IPS DF 4.7 (cell line): ENCODE measurements at regions not wholly inside any gene's neighbourhood (a gene's known extent, or its start where the extent isn't known, plus 50 kb on each side); places are given as distances from the start of the nearest gene placed in this dataset.

ENCODE experiments used
- DNase-seq: peaks from one replicate; pipeline ENCODE4 v3.0.0-alpha.2; 2013; ENCODE audit warnings: low spot score; ENCODE audit errors: extremely low read depth

DNA sequence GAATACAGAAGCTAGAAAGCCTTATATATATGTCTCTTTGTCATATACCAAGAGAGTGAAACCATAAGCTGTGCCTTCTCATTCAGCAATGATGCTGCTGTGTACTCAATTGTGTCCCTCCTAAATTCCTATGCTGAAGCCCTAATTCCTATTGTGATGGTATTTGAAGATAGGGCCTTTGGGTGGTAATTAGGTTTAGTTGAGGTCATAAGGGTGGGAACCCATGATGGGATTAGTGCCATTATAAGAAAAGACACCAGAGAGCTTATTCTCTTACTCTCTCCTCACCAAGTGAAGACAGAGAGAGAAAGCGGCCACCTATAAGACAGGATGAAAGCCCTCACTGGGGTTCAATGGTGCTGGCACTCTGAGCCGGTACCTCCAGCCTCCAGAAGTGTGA, 1191.3 kb upstream of the TENM4 start:
- no peak for DNase-seq

DNA sequence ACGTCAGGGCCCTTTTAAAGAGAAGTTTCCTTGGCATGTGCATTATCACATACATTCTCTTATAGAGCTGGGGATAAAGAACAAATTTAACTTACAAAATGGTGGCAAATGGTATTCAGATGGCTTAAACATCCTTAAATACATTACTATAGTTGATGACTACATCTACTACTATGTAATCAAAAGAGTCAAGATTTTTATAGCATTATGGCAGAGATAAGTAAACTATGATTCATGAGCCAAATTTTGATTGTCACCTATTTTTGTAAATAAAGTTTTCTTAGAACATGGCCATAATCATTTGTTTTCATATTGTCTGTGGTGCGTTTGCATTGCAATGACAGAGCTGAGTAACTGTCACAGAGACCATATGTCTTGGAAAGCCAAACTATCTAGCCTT, 1188.6 kb upstream of the TENM4 start:
- DNase-seq: no peak

DNA sequence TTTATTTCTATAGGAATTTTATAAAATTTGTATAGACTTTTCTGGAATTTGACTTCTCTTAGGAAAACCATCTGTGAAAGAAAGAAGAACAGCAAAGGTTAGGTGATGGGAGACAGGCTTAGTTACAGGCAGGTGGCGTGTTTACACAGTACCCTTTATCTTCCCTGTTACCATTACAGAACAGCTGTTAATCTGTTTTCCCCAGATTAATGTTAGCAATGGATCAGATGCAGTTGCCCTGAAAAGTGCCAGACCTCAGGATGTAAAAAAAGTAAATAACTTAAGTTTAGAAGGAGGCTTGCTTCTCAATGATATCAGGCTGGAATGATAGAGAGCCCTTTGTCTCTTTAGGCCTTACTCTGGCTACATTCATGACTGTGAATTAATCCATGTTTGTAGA, 1186.5 kb upstream of the TENM4 start:
- no peak for DNase-seq

DNA sequence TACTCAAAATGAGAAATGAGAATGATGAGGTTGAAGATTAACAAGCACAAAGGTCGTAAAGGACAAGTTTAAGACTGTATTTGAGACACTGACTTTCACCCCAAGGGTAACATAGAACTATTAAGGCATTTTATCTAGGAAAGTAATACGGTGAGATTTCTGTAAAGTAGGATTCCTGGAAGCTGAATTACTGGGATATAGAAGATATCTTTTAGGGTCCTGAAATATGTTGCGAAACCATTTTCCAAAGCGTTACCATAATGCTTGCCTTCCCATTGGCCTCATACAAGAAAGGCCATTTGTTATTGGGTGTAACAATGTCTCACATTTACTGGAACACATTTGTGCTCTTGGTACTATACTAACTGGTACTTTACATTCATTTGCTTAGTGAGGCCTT, 1185.9 kb upstream of the TENM4 start:
- no peak for DNase-seq

DNA sequence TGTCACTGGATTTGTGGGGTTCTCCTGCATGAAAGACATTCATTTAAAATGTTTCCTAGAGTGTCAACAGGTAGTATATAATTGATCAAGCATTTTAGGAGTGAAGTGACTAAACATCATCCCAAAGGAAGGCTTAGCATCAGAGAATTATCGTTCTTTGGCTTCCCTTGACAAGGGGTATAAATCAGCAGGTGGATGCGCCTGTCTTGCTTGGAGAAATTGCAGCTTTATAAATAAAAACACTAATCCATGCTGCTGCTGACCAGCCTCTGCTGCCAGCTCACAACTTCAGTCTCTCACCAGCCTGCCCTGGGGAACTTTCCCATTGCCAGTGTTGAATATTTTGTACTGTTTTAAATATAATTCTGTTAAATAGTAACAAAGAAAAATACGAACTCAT, 1184.7 kb upstream of the TENM4 start:
- DNase-seq: no peak

DNA sequence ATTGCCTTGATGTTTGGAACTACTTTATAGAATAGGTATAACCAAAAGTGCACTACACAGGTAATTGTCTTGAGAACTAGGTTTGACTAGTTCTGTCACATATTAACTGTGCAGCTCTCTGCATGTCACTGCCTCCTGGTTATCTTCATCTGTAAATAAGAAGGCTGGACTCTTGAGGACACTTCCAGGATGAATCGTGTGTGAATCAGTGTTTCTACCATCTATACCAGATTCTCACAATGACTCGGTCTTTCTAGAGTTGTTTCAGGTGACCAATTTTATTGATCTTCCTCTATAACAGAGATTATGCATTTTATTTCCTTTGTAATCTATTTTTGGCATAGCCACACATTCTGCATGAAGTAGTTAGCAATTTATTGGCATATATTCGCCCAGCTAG, 1181.0 kb upstream of the TENM4 start:
- DNase-seq: no peak

DNA sequence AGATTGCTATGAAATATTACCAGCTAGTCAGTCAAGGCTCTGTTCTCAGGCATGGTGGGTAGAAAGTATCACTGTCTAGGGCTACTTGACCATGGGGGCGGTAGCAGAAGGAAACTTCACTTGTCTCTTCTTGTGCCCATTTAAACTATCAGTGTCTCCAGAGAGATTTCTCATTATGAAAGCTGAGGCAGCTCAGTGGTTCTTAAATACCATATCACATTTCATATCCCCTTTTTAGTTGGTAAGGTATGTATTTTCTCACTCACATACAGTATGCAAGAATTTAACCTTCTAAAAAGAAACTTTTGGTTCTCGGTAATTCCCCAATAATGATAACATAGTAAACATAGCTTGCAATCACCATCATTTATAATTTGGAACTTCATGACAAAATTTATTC, 1180.0 kb upstream of the TENM4 start:
- DNase-seq: no peak

DNA sequence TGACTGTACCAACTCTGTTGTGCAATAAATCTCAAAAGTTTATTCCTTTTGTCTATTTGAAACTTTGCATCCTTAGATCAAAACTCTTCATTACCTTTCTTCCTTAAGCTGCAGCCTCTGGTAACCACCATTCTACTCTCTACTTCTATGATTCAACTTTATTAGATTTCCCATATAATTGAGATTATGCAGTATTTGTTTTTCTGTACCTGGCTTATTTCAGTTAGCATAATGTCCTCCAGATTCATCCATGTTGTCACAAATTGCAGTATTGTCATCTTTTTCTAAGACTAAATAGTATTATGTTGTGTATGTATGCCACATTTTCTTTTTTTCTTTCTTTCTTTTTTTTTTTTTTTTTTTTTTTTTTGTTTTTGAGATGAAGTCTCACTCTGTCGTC, 1176.3 kb upstream of the TENM4 start:
- DNase-seq: no peak

DNA sequence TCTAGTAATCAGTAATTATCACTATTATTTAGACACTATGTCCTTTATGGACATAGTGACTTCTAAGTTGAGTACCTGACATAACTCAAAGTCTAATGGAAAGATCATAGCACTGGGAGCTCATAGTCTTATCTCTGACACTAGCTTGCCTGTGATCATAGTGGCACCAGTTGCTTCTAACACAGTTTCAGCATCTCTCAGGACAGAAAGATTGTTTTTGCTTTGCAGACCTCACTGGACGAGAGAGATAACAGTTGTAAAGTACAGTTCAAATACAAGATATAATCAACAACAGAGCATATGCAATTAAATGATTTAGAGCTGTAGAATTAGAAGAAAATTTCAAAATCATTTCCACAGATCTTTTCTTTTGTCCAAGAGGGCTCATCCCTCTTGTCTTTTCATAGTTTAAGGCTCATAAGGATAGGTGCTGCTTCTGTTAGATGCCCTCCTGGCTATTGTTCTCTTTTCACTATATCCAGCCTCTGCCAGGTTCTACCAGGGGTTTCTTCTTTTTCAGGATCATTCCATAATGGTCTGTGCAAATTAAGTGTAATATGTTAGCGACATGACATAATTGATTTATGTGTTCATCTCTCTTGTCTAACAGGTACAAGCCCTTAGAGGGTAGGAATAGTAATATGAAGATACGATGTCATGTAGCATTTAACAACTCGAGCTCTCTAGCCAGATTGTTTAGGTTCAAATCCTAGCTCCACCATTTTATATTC, 1175.4 kb upstream of the TENM4 start:
- DNase-seq: no peak

DNA sequence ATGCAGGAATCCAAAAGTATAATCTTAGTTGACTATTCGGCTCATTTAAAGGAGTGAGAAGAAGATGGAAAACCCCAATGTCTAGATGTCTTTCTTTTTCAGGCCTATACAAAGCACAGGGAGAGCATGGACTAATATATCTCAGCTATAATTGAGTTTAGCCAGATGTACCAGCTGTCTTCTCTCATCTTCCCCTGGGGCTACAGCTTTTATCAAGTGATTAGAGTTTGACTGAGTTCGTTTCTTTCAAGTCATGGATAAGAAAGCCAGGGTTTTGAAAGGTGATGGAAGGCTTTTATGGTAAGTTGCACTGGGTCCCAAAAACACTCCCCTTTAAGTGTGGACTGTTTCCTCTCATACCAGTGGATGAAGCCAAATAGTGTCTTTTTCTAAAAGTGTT, 1172.8 kb upstream of the TENM4 start:
- no peak for DNase-seq

DNA sequence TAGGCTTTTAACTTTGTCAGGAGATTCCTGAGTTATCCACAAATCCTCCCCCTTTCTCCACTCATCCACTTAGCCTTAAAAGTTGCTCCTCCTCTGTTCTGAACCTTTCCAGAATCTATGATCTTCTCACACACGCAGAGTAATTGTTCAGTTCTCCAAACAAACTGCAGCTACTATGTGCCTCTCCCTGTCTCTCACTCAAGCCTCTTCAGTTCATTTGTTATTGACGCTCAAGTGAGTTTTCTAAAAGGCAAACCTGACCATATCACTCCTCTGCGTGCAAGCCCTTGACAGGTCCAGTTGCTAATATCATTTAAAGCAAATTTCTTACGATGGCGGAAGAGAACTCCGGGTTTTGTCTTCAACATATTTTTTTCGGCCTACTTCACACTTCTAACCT, 1169.7 kb upstream of the TENM4 start:
- DNase-seq: no peak

DNA sequence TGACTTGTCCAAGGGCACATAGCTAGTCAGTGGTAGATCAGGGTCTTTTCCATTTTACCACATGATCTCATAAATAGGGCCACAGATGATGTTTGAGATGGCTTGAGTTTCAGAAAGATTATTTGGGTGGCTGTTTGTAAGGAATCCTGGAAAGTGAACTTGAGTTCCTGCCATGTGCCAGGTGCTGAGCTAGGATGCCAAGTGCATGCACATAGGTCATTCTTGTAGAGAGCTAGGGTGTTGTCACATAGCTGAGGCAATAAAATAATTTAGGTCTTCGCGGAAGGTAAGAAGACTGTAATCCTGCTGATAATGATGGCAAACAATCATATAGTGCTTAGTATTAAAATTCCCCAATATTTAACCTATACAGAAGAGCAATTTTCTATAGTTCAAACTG, 1162.6 kb upstream of the TENM4 start:
- DNase-seq: no peak

DNA sequence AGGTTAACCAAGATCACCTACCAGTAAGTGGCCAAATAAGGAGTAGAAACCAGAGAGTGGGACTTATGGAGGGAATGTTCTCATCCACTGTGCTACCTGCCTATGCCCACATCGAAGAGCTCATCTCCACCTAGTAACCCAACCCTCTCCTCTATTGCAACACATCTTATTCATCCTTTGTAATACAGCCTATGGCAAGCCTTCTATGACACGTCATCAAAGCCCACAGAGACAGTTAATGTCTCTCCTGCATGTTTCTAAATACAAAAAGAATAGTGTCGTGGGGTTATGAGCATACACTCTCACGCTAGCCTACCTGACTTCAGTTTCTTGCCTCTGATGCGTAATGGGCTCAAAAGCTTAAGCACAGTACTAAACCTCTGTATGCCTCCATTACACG, 1158.1 kb upstream of the TENM4 start:
- DNase-seq: no peak

DNA sequence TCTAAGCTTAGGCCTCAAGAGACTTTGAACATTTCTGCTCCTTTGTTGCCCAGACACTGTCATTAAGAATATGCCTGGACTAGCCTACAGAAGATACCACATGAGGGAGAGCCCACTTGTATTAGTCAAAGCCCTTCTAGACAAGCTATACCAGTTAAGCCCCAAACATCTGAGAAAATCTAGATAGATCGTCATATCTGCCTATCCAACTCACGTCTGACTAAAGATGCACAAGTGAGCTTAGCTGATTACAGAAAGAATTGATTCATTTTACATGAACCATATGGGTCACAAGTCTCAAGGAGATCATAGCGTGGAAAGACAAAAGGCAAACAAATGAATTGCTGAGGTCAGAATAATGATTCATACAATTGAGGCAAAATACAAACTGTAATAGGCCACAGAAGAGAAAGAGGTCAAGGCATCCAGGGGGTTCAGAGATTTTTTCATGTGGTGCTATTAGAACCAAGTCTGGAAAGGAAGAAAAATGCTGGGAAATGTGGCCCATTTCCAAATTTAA, 1155.5 kb upstream of the TENM4 start:
- DNase-seq: no peak

DNA sequence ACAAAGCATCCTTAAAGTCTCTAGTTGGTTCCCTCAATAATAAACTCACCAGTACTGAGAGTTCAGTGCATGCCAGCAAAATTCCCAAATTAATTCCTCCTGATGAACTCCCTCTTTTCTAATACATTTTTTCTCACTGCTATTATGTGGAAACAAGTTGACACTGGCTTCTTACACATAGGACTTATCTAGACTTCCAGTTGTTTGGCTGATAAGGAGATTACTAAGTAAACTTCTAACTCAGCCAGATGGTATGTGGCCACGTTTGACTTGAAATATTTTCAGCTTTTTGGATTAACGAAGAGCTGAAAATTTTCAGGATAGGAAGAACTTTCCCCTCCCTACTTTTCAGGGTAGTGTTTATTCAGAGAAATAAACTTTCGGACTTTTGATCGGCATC, 1154.2 kb upstream of the TENM4 start:
- DNase-seq: no peak

DNA sequence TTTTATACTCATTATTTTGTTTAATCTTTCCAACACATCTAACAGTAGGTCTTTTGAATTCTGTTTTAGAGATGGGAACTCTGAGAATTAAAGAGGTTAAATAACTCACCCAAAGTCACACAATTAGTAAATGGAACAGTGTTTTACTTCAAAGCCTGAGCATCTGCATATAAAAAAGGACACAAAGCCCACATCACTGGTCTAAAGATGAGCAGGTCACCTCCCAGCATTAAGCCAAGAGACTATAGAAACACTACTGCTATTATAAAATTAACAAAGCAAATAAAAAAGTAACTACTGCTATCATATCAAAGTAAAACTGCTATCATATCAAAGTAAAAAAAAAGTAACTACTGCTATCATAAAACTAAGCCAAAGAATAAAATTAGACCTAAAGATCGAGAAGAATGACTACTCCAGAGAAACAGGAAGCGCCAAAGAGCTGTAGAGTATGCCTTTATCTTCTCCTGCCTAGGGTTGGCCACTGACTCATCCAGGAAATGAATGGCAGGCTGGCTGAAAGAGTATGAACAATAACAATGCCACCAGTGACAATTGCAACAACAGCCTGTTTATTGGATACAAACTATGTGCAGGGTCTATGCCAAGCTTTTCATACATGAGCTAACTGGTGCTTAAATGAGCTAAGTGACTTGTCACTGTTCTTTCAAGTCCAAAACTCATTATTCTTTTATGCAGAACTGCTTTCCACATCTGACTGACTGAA, 1153.0 kb upstream of the TENM4 start:
- no peak for DNase-seq

DNA sequence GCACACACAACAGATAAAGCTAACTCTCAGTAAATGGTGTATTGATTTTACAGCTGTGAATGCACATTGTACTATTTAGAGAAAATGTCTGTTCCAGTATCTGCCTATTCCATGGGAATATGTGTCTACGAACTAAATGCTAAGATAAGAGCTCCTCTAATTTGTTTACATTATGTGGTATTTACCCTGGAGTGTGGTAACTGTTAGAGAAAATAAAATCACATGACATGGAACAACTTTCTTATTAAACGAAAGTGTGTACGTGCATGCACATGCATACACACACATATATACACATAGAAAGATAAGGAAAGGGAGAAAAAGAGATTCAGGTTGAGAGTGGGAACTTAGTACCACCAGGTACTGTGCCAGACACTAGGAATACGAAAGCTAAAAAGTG, 1151.7 kb upstream of the TENM4 start:
- DNase-seq: no peak

DNA sequence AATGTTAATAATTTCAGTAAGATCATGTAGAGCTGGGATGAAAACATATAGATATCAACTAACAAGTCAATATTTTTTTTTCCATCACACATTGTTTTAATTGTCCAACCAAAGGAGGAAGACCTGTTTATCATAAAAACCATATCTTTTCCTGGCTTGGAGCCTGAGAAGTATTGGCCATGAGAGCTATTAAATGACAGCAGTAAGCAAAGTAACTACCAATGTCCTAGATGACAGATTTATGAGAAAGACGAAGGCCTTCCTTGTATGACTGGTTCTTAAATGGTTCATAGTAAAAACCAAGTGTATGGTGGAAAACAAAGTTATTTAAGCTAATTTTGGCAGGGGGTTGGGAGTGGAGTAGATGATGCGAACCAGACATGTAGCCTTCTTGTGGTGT, 1147.1 kb upstream of the TENM4 start:
- DNase-seq: no peak

DNA sequence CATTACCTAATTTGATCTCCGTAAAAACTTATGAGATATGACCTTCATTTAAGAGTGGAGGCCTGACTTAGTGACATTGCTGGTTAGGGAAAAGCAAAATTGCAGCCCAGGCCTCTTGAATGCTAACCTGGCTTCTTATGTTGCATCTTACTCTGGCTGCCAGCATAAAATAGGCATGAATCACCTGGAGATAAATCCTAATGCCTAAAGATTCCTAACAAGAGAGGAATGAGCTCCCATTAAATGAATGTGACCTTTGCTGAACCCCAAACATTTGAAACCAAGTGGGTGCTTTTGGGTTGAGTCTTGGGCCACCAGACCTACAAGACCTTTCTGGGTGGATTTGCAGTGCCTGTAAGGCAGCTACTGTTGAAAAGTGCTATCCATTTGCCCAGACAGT, 1145.6 kb upstream of the TENM4 start:
- DNase-seq: no peak

DNA sequence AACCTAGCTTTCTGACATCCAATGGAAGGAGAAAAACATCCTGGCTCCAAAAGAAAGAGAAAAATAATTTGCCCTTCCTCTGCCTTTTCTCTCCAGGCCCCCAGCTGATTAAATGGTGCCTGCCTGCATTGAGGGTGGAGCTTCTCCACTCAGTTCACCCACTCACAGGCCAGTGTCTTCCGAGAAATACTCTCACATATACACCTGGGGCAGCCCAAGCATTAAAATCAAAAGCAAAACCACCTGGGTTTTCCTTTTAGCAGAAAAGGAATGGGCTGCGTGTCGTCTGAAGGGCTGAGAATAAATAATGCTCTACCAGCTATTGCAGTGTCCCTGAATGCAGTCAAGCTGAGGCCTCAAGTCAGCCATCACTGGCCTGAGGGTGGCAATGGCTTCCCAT, 1143.8 kb upstream of the TENM4 start:
- no peak for DNase-seq

DNA sequence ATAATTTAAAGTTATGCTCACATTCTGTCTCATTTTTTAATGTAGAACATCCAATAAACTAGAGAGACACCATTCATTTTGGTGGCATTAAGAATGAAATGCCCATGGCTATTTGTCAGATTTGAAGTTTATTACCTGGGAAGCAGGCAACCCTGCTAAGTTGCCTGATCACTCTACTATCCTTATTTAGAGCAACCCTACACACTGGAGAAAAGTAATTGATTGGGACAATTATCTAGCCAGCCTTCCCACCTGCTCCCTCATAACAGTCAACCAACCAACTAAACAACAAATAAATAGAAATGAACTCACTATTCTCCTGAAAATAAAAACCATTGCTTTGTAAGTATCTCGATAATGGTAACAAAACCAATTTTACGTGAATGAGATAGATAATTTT, 1129.0 kb upstream of the TENM4 start:
- no peak for DNase-seq

DNA sequence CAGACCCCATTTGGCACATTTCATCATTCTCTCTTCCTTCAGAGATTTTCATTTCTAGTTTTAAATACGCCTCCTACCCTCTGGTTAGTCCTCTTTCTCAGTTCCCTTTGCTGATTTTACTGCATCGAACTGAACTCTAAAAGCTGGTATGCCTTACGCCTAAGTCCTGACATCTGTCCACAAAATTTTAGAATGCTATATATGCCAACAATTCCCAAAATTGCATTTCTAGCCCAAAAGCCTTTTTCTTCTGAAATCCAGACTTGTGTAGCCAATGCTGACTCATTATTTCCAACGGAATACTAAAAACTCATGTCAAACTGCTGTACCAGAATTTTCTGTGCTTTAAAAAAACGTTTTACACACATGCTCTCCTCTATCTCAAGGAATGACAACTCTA, 1124.4 kb upstream of the TENM4 start:
- DNase-seq: no peak

DNA sequence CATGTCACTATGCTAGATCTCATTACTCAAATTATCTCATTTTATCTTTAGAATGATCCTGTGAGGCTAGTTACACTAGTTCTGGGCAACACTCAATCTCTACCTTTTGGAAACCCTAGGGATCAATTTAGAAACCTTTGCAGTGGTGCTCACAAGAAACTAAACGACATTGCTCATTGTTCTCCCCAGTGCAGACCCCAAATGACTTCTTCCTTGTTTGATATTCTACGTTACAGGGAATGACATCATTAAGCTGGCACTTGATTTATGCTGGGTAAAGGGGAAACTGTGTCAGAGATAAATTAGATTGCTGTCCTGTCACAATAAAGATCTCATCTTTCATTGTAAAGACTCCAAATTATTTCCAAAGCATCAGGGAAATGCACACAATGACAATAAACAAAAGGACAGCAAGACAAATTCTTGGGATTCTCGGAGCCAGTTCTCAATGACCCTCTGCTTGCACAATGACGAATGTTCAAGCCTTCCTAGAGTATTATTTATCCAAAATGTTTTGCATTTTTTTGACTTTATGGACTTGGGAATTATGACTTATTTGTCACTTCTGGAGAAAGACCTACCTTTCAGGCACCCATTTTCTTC, 1121.8 kb upstream of the TENM4 start:
- DNase-seq: no peak
